ENCODE measurements at regions not wholly inside any gene's neighbourhood (a gene's known extent, or its start where the extent isn't known, plus 50 kb on each side); places are given as distances from the start of the nearest gene placed in this dataset.

GRCh38 chr5:39992617-39993202, 567.9 kb upstream of the DAB2 start:
- TF ChIP-seq CTCF (conservative IDR thresholded peaks at IDR 0.05) (no peak), ZFX (IDR thresholded peaks at IDR 0.05) (no peak)
